WTC11 (cell line): ENCODE measurements at regions not wholly inside any gene's neighbourhood (a gene's known extent, or its start where the extent isn't known, plus 50 kb on each side); places are given as distances from the start of the nearest gene placed in this dataset.

Experiments
- ATAC-seq: fragments of 200-7000 bp; cut with Tn5 transposase; 2 replicates; pipeline ENCODE4 v1.10.0; 2021; ENCODE audit warnings: mild to moderate bottlenecking, moderate library complexity
- CTCF ChIA-PET: fragments of 300-600 bp; sonication (Branson Sonifier 250); formaldehyde crosslinking; loops from one replicate; lab custom pipeline; 2021; ENCODE audit warnings: antibody characterized with exemption; lab: Charles Lee
- POLR2A ChIA-PET: fragments of 350-600 bp; sonication (Branson Sonifier 250); formaldehyde crosslinking; loops from one replicate; lab custom pipeline; 2021; ENCODE audit warnings: antibody characterized with exemption; lab: Charles Lee
- DNase-seq: peaks from one replicate; pipeline ENCODE4 v3.0.0; 2021; ENCODE audit warnings: low spot score
- H3K27ac Mint-ChIP-seq: 2 replicates; pipeline ENCODE4 v1.8.0; 2021; ENCODE audit warnings: mixed read lengths
- H3K27me3 Mint-ChIP-seq: 2 replicates; pipeline ENCODE4 v1.8.0; 2021; ENCODE audit warnings: low read depth, mild to moderate bottlenecking, moderate library complexity, mixed read lengths
- H3K36me3 Mint-ChIP-seq: 2 replicates; pipeline ENCODE4 v1.8.0; 2021; ENCODE audit warnings: mixed read lengths
- H3K4me1 Mint-ChIP-seq: 2 replicates; pipeline ENCODE4 v1.8.0; 2022; ENCODE audit warnings: mixed read lengths
- H3K4me3 Mint-ChIP-seq: 2 replicates; pipeline ENCODE4 v1.8.0; 2021; ENCODE audit warnings: mild to moderate bottlenecking, moderate library complexity, mixed read lengths
- H3K9me3 Mint-ChIP-seq: 2 replicates; pipeline ENCODE4 v1.8.0; 2021; ENCODE audit warnings: mixed read lengths
- CDX4 ChIP-seq: fragments of 250-450 bp; sonication (Bioruptor Pico); IDR thresholded peaks from 2 replicates; pipeline ENCODE4 v1.9.0; 2021; ENCODE audit warnings: moderate library complexity, mild to moderate bottlenecking, inconsistent platforms, borderline replicate concordance
- CREB1 ChIP-seq: sonication (generic); formaldehyde crosslinking; IDR thresholded peaks from 2 replicates; pipeline ENCODE4 v1.8.0; 2023; ENCODE audit warnings: mild to moderate bottlenecking, missing genetic modification reagents
- CTCF ChIP-seq: fragments of 200-600 bp; IDR thresholded peaks from 2 replicates; pipeline ENCODE4 v1.8.0; 2022; ENCODE audit warnings: antibody characterized with exemption
- E2F1 ChIP-seq: sonication (generic); formaldehyde crosslinking; IDR thresholded peaks from 2 replicates; pipeline ENCODE4 v1.8.0; 2022; ENCODE audit warnings: mild to moderate bottlenecking, missing genetic modification reagents
- E2F4 ChIP-seq: sonication (generic); formaldehyde crosslinking; IDR thresholded peaks from 2 replicates; pipeline ENCODE4 v1.8.1; 2022; ENCODE audit warnings: low read depth, mild to moderate bottlenecking, moderate library complexity, missing genetic modification reagents, borderline replicate concordance
- ETV6 ChIP-seq: sonication (generic); formaldehyde crosslinking; IDR thresholded peaks from 2 replicates; pipeline ENCODE4 v1.8.1; 2022; ENCODE audit warnings: mild to moderate bottlenecking, missing genetic modification reagents
- IRF1 ChIP-seq: sonication (generic); formaldehyde crosslinking; IDR thresholded peaks from 2 replicates; pipeline ENCODE4 v1.8.0; 2023; ENCODE audit warnings: missing genetic modification reagents
- JAZF1 ChIP-seq: fragments of 250-450 bp; sonication (Bioruptor Pico); IDR thresholded peaks from 2 replicates; pipeline ENCODE4 v1.9.0; 2021; ENCODE audit warnings: moderate library complexity, mild to moderate bottlenecking, inconsistent platforms
- MYBL2 ChIP-seq: sonication (generic); formaldehyde crosslinking; IDR thresholded peaks from 2 replicates; pipeline ENCODE4 v1.8.1; 2023; ENCODE audit warnings: mild to moderate bottlenecking, moderate library complexity, missing genetic modification reagents
- RELA ChIP-seq: sonication (generic); formaldehyde crosslinking; IDR thresholded peaks from 2 replicates; pipeline ENCODE4 v1.8.1; 2022; ENCODE audit warnings: missing genetic modification reagents, mild to moderate bottlenecking, borderline replicate concordance
- STAT6 ChIP-seq: sonication (generic); formaldehyde crosslinking; conservative IDR thresholded peaks from 2 replicates; pipeline ENCODE4 v1.8.1; 2023; ENCODE audit warnings: mild to moderate bottlenecking, low read depth, missing genetic modification reagents, moderate library complexity
- TEAD1 ChIP-seq: sonication (generic); formaldehyde crosslinking; IDR thresholded peaks from 2 replicates; pipeline ENCODE4 v1.8.0; 2022; ENCODE audit warnings: mild to moderate bottlenecking, missing genetic modification reagents
- TP53 ChIP-seq: sonication (generic); formaldehyde crosslinking; IDR thresholded peaks from 2 replicates; pipeline ENCODE4 v1.8.1; 2023; ENCODE audit warnings: mild to moderate bottlenecking, missing genetic modification reagents
- ZNF396 ChIP-seq: fragments of 250-450 bp; sonication (Bioruptor Pico); IDR thresholded peaks from 2 replicates; pipeline ENCODE4 v1.8.0; 2021; ENCODE audit warnings: mild to moderate bottlenecking, moderate library complexity, borderline replicate concordance
- ZNF532 ChIP-seq: fragments of 250-450 bp; sonication (Bioruptor Pico); IDR thresholded peaks from 2 replicates; pipeline ENCODE4 v1.9.0; 2021; ENCODE audit warnings: mild to moderate bottlenecking, borderline replicate concordance
- ZNF671 ChIP-seq: fragments of 250-450 bp; sonication (Bioruptor Pico); IDR thresholded peaks from 2 replicates; pipeline ENCODE4 v1.8.0; 2021; ENCODE audit warnings: mild to moderate bottlenecking
- ZSCAN18 ChIP-seq: fragments of 250-450 bp; sonication (Bioruptor Pico); IDR thresholded peaks from 2 replicates; pipeline ENCODE4 v2.1.2; 2022; ENCODE audit warnings: mild to moderate bottlenecking, moderate library complexity

GRCh38 chr4:96154676-96155075, 314.8 kb downstream of the PDHA2 start:
- H3K9me3 Mint-ChIP-seq: no peaks in the 10 kb centered on the region
- no peak for ATAC-seq
- no peak overlapping the region for H3K27ac Mint-ChIP-seq
- H3K4me1 Mint-ChIP-seq: peaks cover 4% of the 10 kb centered on the region
- ChIA-PET POLR2A (no interaction called here), CTCF (no interaction called here)
- TF ChIP-seq STAT6 (no peak), ZNF532 (CRISPR knock-in tag) (no peak), E2F1 (CRISPR knock-in tag) (no peak), ZNF396 (CRISPR knock-in tag) (no peak), ZNF671 (CRISPR knock-in tag) (no peak), E2F4 (no peak), ETV6 (CRISPR knock-in tag) (no peak), TEAD1 (no peak), CTCF (no peak), ZSCAN18 (CRISPR knock-in tag) (no peak), RELA (no peak), MYBL2 (CRISPR knock-in tag) (no peak), JAZF1 (CRISPR knock-in tag) (no peak)
- H3K36me3 Mint-ChIP-seq: no peaks in the 10 kb centered on the region
- H3K4me3 Mint-ChIP-seq: no peak overlapping the region
- H3K27me3 Mint-ChIP-seq: no peaks in the 10 kb centered on the region
- DNase-seq: no peak

GRCh38 chr4:96162636-96163035, 322.7 kb downstream of the PDHA2 start:
- no peaks in the 10 kb centered on the region for H3K9me3 Mint-ChIP-seq
- POLR2A ChIA-PET: no interaction called here
- H3K27ac Mint-ChIP-seq: no peak overlapping the region
- TF ChIP-seq ZSCAN18 (CRISPR knock-in tag): no peak
- TF ChIP-seq TP53 (CRISPR knock-in tag): no peak
- no peak for TF ChIP-seq CDX4 (CRISPR knock-in tag)
- no peak for TF ChIP-seq IRF1 (CRISPR knock-in tag)
- TF ChIP-seq CREB1 (CRISPR knock-in tag): no peak

More at GRCh38 chr4:96162636-96163035, 322.7 kb downstream of the PDHA2 start:
- no peak for DNase-seq
- CTCF ChIA-PET: no interaction called here
- no peaks in the 10 kb centered on the region for H3K36me3 Mint-ChIP-seq
- H3K4me3 Mint-ChIP-seq: no peak overlapping the region
- peaks cover 6% of the 10 kb centered on the region for H3K4me1 Mint-ChIP-seq
- ATAC-seq: no peak
- no peaks in the 10 kb centered on the region for H3K27me3 Mint-ChIP-seq
